Psoas muscle (tissue), 7 donors: ENCODE measurements at regions not wholly inside any gene's neighbourhood (a gene's known extent, or its start where the extent isn't known, plus 50 kb on each side); places are given as distances from the start of the nearest gene placed in this dataset.

ENCODE experiments used
- ATAC-seq, 4 donors: fragments of 200-7000 bp; cut with Tn5 transposase; one replicate each; pipeline ENCODE4 v1.9.1; 2020; ENCODE audit warnings: moderate library complexity in 3 of 4, mild to moderate bottlenecking in 2 of 4
- DNase-seq, 2 donors: peaks; one replicate each; pipeline ENCODE4 v3.0.0-alpha.2; 2020
- H3K27ac ChIP-seq: fragments of 200-600 bp; one replicate; pipeline ENCODE4 v1.8.0; 2022
- H3K27me3 ChIP-seq, 3 donors: fragments of 200-600 bp in 1 of 3; one replicate each; pipeline versions ENCODE4 v1.6.1 to v1.8.0; 2013 to 2022; ENCODE audit warnings: low read length in 2 of 3, mild to moderate bottlenecking in 2 of 3, moderate library complexity in 1 of 3; ENCODE audit not compliant: insufficient read depth in 3 of 3
- H3K36me3 ChIP-seq, 2 donors: fragments of 200-600 bp in 1 of 2; one replicate each; pipeline versions ENCODE4 v1.6.1 to v1.8.0; 2013 to 2022; ENCODE audit warnings: low read depth in 1 of 2, mild to moderate bottlenecking in 1 of 2, moderate library complexity in 1 of 2; ENCODE audit not compliant: insufficient read depth in 1 of 2
- H3K4me1 ChIP-seq: fragments of 200-600 bp; one replicate; pipeline ENCODE4 v1.8.0; 2022
- H3K4me3 ChIP-seq: fragments of 200-600 bp; one replicate; pipeline ENCODE4 v1.8.0; 2022; ENCODE audit warnings: mild to moderate bottlenecking
- H3K9me3 ChIP-seq: fragments of 200-600 bp; one replicate; pipeline ENCODE4 v1.8.0; 2022
- CTCF ChIP-seq: fragments of 200-600 bp; IDR thresholded peaks from one replicate; pipeline ENCODE4 v1.8.0; 2022; ENCODE audit warnings: antibody characterized with exemption
- WGBS, 3 donors: extraction: QIAGEN DNeasy Blood & Tissue Kit; methylation state at CpG; one replicate each; pipeline versions ENCODE4 v1.1.6 to v1.1.7; 2013; 5-methylcytosine and 5-hydroxymethylcytosine counted together
- intact Hi-C, 2 donors: fragments of 100-400 bp; cut with DNase I; formaldehyde crosslinking; loops; one replicate each; pipeline versions ENCODE4 v1.11.0 to v1.14.2; 2022
- donor health status: healthy with polysubstance abuse.
- donor health status: DM: no; HTN: no; CAD: no; lungs with moderate emphysema.
- donor health status: Bipolar disorder and iron deficiency.
- donor health status: healthy.
- donor health status: DM: yes; HTN: yes; CAD: no.
- donor health status: DM: no; HTN: no; CAD: no.
- donor health status: DM: yes; HTN: yes; CAD: no.

GRCh38 chr21:35860189-35860869 is 200.0 kb downstream of the SETD4 start:
- H3K9me3 ChIP-seq: no peaks in the 10 kb centered on the region
- no peaks in the 10 kb centered on the region for H3K4me1 ChIP-seq
- TF ChIP-seq CTCF: no peak
- DNase-seq (no peak), ATAC-seq (no peak)
- H3K27me3 ChIP-seq: peaks cover 0 to 4% (median 0%) of the 10 kb centered on the region in 3 donors
- intact Hi-C loops: no loop called here
- no peak overlapping the region for H3K4me3 ChIP-seq
- H3K36me3 ChIP-seq: no peaks in the 10 kb centered on the region
- no peak overlapping the region for H3K27ac ChIP-seq
- 87 to 93% (median 91%) methylated on average over 6 of the region's 6 CpGs for WGBS, 3 donors

GRCh38 chr21:35859677-35860076 is 200.6 kb downstream of the SETD4 start:
- intact Hi-C loops: no loop called here
- DNase-seq (no peak), ATAC-seq (no peak)
- Histone ChIP-seq H3K36me3 (no peaks in the 10 kb centered on the region), H3K4me3 (no peak overlapping the region), H3K27ac (no peak overlapping the region), H3K9me3 (no peaks in the 10 kb centered on the region), H3K4me1 (no peaks in the 10 kb centered on the region), H3K27me3 (peaks cover 0 to 4% (median 0%) of the 10 kb centered on the region in 3 donors)
- WGBS, 3 donors: 72 to 76% (median 75%) methylated on average over 3 of the region's 3 CpGs
- no peak for TF ChIP-seq CTCF

DNA sequence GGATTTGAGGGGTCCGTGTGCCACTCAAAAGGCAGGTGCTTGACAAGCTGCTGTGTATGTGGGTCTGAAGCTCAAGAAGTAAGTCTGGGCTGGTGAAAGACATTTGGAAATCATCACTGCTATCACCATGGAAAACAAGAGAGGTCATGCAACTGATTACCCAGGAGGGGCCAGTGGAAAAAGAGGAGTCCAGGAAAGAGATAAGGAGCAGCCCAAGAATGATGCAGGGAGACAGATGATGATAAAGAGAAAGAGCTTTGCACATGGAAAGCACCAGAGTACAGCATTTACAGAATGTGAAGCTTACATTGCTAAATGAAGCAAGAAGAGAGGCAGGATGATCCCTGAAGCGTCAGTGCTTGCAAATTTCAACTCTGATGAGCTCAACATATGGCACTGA is 203.2 kb downstream of the SETD4 start:
- no peaks in the 10 kb centered on the region for H3K4me1 ChIP-seq
- no peak for TF ChIP-seq CTCF
- peaks cover 0 to 4% (median 0%) of the 10 kb centered on the region in 3 donors for H3K27me3 ChIP-seq
- DNase-seq (no peak), ATAC-seq (no peak)
- WGBS, 3 donors: 70 to 81% (median 81%) methylated on average over 2 of the region's 2 CpGs
- no peaks in the 10 kb centered on the region for H3K36me3 ChIP-seq
- intact Hi-C loops: no loop called here
- H3K9me3 ChIP-seq: no peaks in the 10 kb centered on the region
- H3K27ac ChIP-seq: no peak overlapping the region
- no peak overlapping the region for H3K4me3 ChIP-seq

- 56 to 67% (median 60%) methylated on average over 2 of the region's 2 CpGs for WGBS, 3 donors
- Histone ChIP-seq H3K4me1 (peaks cover under 1% of the 10 kb centered on the region), H3K27ac (no peak overlapping the region), H3K27me3 (peaks cover 0 to 4% (median 0%) of the 10 kb centered on the region in 3 donors), H3K36me3 (no peaks in the 10 kb centered on the region), H3K4me3 (no peak overlapping the region), H3K9me3 (no peaks in the 10 kb centered on the region)
- no peak for TF ChIP-seq CTCF
- ATAC-seq: no peak
- intact Hi-C loops: no loop called here
- no peak for DNase-seq
Observed at GRCh38 chr21:35855484-35855883, 204.8 kb downstream of the SETD4 start.

DNA sequence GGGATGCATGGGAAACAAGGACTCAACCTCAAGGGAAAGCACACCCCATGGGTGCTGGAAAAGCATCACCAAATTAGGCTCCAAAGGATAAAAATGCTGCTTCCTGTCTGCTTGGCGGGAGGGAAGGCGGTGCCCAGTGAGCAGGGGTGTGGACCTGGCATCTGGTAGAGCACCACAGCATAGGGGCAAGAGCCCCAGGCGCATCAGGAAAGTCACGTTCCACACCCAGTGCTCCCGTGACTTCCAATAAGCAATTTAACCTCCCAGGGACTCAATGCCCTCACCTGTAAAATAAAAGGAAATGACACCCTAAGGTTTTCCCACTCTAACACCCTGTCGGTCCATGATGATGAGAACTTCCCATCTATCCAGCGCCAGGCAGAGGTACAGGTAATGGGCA is 206.0 kb downstream of the SETD4 start:
- intact Hi-C loops: loop anchor here in 1 of 2 donors (5.0 kb wide), 1 partner anchor 78 kb away; no protein-coding TSS in a partner anchor
- WGBS, 3 donors: 75 to 76% (median 76%) methylated on average over 7 of the region's 7 CpGs
- no peak overlapping the region for H3K27ac ChIP-seq

More for the DNA sequence above, 206.0 kb downstream of the SETD4 start:
- Histone ChIP-seq H3K36me3 (no peaks in the 10 kb centered on the region), H3K27me3 (peaks cover 0 to 4% (median 0%) of the 10 kb centered on the region in 3 donors), H3K4me3 (no peak overlapping the region), H3K9me3 (no peaks in the 10 kb centered on the region), H3K4me1 (peaks cover 5% of the 10 kb centered on the region)
- DNase-seq (no peak), ATAC-seq (no peak)
- no peak for TF ChIP-seq CTCF
